RWPE2 (cell line): ENCODE measurements at regions not wholly inside any gene's neighbourhood (a gene's known extent, or its start where the extent isn't known, plus 50 kb on each side); places are given as distances from the start of the nearest gene placed in this dataset.
"Not testable (repeated sequence)": the region's sequence is repeated elsewhere in the genome, so short reads cannot be mapped to it uniquely, and the experiment has no call there.

Experiments
- ATAC-seq: fragments of 200-7000 bp; cut with Tn5 transposase; 3 replicates; pipeline ENCODE4 v1.9.1; 2021; ENCODE audit warnings: low read depth
- DNase-seq: peaks from one replicate; pipeline ENCODE4 v3.0.0-alpha.2; 2020; ENCODE audit warnings: low spot score
- H3K27ac ChIP-seq: fragments of 450-650 bp; 2 replicates; pipeline ENCODE4 v1.5.1; 2017; ENCODE audit warnings: mild to moderate bottlenecking; ENCODE audit not compliant: poor library complexity, severe bottlenecking
- H3K27me3 ChIP-seq: fragments of 250-450 bp; sonication (Bioruptor Pico); 2 replicates; pipeline ENCODE4 v1.5.1; 2021; ENCODE audit warnings: mild to moderate bottlenecking, moderate library complexity; ENCODE audit not compliant: insufficient read depth, poor library complexity, severe bottlenecking
- H3K36me3 ChIP-seq: fragments of 250-450 bp; sonication (Bioruptor Pico); 2 replicates; pipeline ENCODE4 v1.5.1; 2020; ENCODE audit warnings: low read depth, mild to moderate bottlenecking, moderate library complexity
- H3K4me1 ChIP-seq: fragments of 250-450 bp; sonication (Bioruptor Pico); 2 replicates; pipeline ENCODE4 v1.5.1; 2021; ENCODE audit warnings: mild to moderate bottlenecking, moderate library complexity; ENCODE audit not compliant: insufficient read depth, poor library complexity, severe bottlenecking
- H3K4me3 ChIP-seq: fragments of 250-450 bp; sonication (Bioruptor Pico); 2 replicates; pipeline ENCODE4 v1.5.1; 2021; ENCODE audit warnings: mild to moderate bottlenecking, moderate library complexity; ENCODE audit not compliant: severe bottlenecking
- H3K9me3 ChIP-seq: fragments of 250-450 bp; sonication (Bioruptor Pico); 2 replicates; pipeline ENCODE4 v1.5.1; 2021; ENCODE audit warnings: mild to moderate bottlenecking, moderate library complexity; ENCODE audit not compliant: severe bottlenecking

- peak; percentile 51; the same call in 1 of the 3 replicates for ATAC-seq
- DNase-seq, H3K36me3 ChIP-seq, H3K4me3 ChIP-seq, H3K4me1 ChIP-seq, H3K9me3 ChIP-seq, H3K27me3 ChIP-seq, H3K27ac ChIP-seq: not testable (repeated sequence)
Observed at GRCh38 chr21:5697733-5698560, 4823.4 kb upstream of the TPTE start.
